Naive B cell (primary cell): ENCODE measurements at regions not wholly inside any gene's neighbourhood (a gene's known extent, or its start where the extent isn't known, plus 50 kb on each side); places are given as distances from the start of the nearest gene placed in this dataset.
A peak's percentile ranks its signal among the peaks of the same experiment; 100 is the strongest.

Experiments
- ATAC-seq, 2 donors: fragments of 150-1000 bp; cut with Tn5 transposase; 2 replicates each; pipeline ENCODE4 v1.10.0; 2021; ENCODE audit warnings: low read depth in 2 of 2, mild to moderate bottlenecking in 2 of 2, moderate library complexity in 2 of 2
- DNase-seq: peaks from one replicate; pipeline ENCODE4 v3.0.0; 2022
- H3K27ac Mint-ChIP-seq, 6 donors: one replicate each; pipeline ENCODE4 v1.8.0; 2020 to 2022; ENCODE audit warnings: mild to moderate bottlenecking in 6 of 6, mixed read lengths in 6 of 6, moderate library complexity in 5 of 6, inconsistent platforms in 2 of 6
- H3K27me3 Mint-ChIP-seq, 3 donors: one replicate each; pipeline ENCODE4 v1.8.0; 2021 to 2022; ENCODE audit warnings: mixed read lengths in 3 of 3, mild to moderate bottlenecking in 1 of 3
- H3K36me3 Mint-ChIP-seq, 2 donors: one replicate each; pipeline ENCODE4 v1.8.0; 2020 to 2022; ENCODE audit warnings: mixed read lengths in 2 of 2, inconsistent platforms in 1 of 2, mild to moderate bottlenecking in 1 of 2
- H3K4me1 Mint-ChIP-seq, 3 donors: one replicate each; pipeline ENCODE4 v1.8.0; 2020 to 2022; ENCODE audit warnings: mixed read lengths in 3 of 3, inconsistent platforms in 1 of 3, mild to moderate bottlenecking in 1 of 3, moderate library complexity in 1 of 3
- H3K4me3 Mint-ChIP-seq, 8 donors: one replicate each; pipeline ENCODE4 v1.8.0; 2020 to 2022; ENCODE audit warnings: mild to moderate bottlenecking in 8 of 8, mixed read lengths in 8 of 8, moderate library complexity in 8 of 8, inconsistent platforms in 2 of 8
- H3K9me3 Mint-ChIP-seq, 7 donors: one replicate each; pipeline ENCODE4 v1.8.0; 2020 to 2022; ENCODE audit warnings: mixed read lengths in 7 of 7, mild to moderate bottlenecking in 5 of 7, inconsistent platforms in 2 of 7, moderate library complexity in 1 of 7

- Mint-ChIP-seq H3K4me1 (peaks cover 14 to 17% (median 17%) of the 10 kb centered on the region in 3 donors), H3K36me3 (peaks cover 0 to 5% of the 10 kb centered on the region in 2 donors), H3K9me3 (peaks cover 2 to 9% (median 8%) of the 10 kb centered on the region in 7 donors), H3K27ac (peak overlapping the region in 1 of 6 donors; percentile 22), H3K27me3 (peaks cover 5 to 23% (median 16%) of the 10 kb centered on the region in 3 donors), H3K4me3 (peak overlapping the region in 1 of 8 donors; percentile 55)
- DNase-seq: no peak
- ATAC-seq: no peak
Measured at GRCh38 chr14:71317385-71318096, 410.3 kb downstream of the PCNX1 start.

GRCh38 chr14:71318097-71318459 lies 410.8 kb downstream of the PCNX1 start:
- peaks cover 5 to 18% (median 16%) of the 10 kb centered on the region in 3 donors for H3K27me3 Mint-ChIP-seq
- H3K9me3 Mint-ChIP-seq: peaks cover 2 to 7% (median 5%) of the 10 kb centered on the region in 7 donors
- ATAC-seq (no peak), DNase-seq (no peak)
- H3K36me3 Mint-ChIP-seq: peaks cover 0 to 7% of the 10 kb centered on the region in 2 donors
- no peak overlapping the region for H3K27ac Mint-ChIP-seq
- no peak overlapping the region for H3K4me3 Mint-ChIP-seq
- peaks cover 19 to 23% (median 23%) of the 10 kb centered on the region in 3 donors for H3K4me1 Mint-ChIP-seq

- ATAC-seq (no peak), DNase-seq (no peak)
- H3K4me1 Mint-ChIP-seq: peaks cover 34 to 38% (median 37%) of the 10 kb centered on the region in 3 donors
- peaks cover 5 to 8% (median 7%) of the 10 kb centered on the region in 3 donors for H3K27me3 Mint-ChIP-seq
- H3K27ac Mint-ChIP-seq: peak overlapping the region; percentile 91 to 99 (median 98)
- H3K9me3 Mint-ChIP-seq: no peaks in the 10 kb centered on the region
- peak overlapping the region; percentile 88 to 99 (median 96) for H3K4me3 Mint-ChIP-seq
- peaks cover 0 to 5% of the 10 kb centered on the region in 2 donors for H3K36me3 Mint-ChIP-seq
Measured at GRCh38 chr14:71319666-71320065, 412.4 kb downstream of the PCNX1 start.

- ATAC-seq: peak; percentile 73 to 74
- H3K9me3 Mint-ChIP-seq: no peaks in the 10 kb centered on the region
- peak; percentile 98 for DNase-seq
- H3K4me1 Mint-ChIP-seq: peaks cover 40 to 44% (median 43%) of the 10 kb centered on the region in 3 donors
- H3K4me3 Mint-ChIP-seq: peak within 1 kb of the TSS; percentile 88 to 99 (median 96)
- peaks cover under 1 to 2% (median 2%) of the 10 kb centered on the region in 3 donors for H3K27me3 Mint-ChIP-seq
- peak within 1 kb of the TSS; percentile 91 to 99 (median 98) for H3K27ac Mint-ChIP-seq
- peaks cover 0 to 5% of the 10 kb centered on the region in 2 donors for H3K36me3 Mint-ChIP-seq
Measured at GRCh38 chr14:71320107-71320733, 413.0 kb downstream of the PCNX1 start, which contains the start of gene SIPA1L1. SIPA1L1 (plus strand) TSS chr14:71320476.

GRCh38 chr14:71320734-71321573 lies 413.7 kb downstream of the PCNX1 start:
- peak overlapping the region; percentile 88 to 99 (median 96) for H3K4me3 Mint-ChIP-seq
- no peaks in the 10 kb centered on the region for H3K27me3 Mint-ChIP-seq
- peak overlapping the region; percentile 91 to 99 (median 98) for H3K27ac Mint-ChIP-seq
- H3K36me3 Mint-ChIP-seq: peaks cover 0 to 5% of the 10 kb centered on the region in 2 donors
- peak; percentile 20 to 22 for ATAC-seq
- H3K9me3 Mint-ChIP-seq: no peaks in the 10 kb centered on the region
- peak; percentile 65 for DNase-seq
- peaks cover 47 to 51% (median 50%) of the 10 kb centered on the region in 3 donors for H3K4me1 Mint-ChIP-seq

- Mint-ChIP-seq H3K4me1 (peaks cover 51 to 56% (median 55%) of the 10 kb centered on the region in 3 donors), H3K9me3 (no peaks in the 10 kb centered on the region), H3K27me3 (no peaks in the 10 kb centered on the region), H3K36me3 (peaks cover 0 to 5% of the 10 kb centered on the region in 2 donors), H3K27ac (peak overlapping the region; percentile 91 to 99 (median 96)), H3K4me3 (peak overlapping the region; percentile 83 to 98 (median 95))
- DNase-seq (no peak), ATAC-seq (no peak)
Measured at GRCh38 chr14:71321574-71322315, 414.5 kb downstream of the PCNX1 start.

- ATAC-seq: peak; percentile 13 to 19
- H3K27me3 Mint-ChIP-seq: no peaks in the 10 kb centered on the region
- no peaks in the 10 kb centered on the region for H3K9me3 Mint-ChIP-seq
- H3K4me1 Mint-ChIP-seq: peaks cover 58 to 64% (median 59%) of the 10 kb centered on the region in 3 donors
- H3K36me3 Mint-ChIP-seq: peaks cover 0 to 5% of the 10 kb centered on the region in 2 donors
- DNase-seq: peak; percentile 62
- H3K4me3 Mint-ChIP-seq: peak overlapping the region; percentile 83 to 98 (median 95)
- peak overlapping the region; percentile 62 to 99 (median 84) for H3K27ac Mint-ChIP-seq
Measured at GRCh38 chr14:71322655-71323250, 415.5 kb downstream of the PCNX1 start.

GRCh38 chr14:71324767-71325272 lies 417.6 kb downstream of the PCNX1 start:
- H3K27ac Mint-ChIP-seq: peak overlapping the region; percentile 89 to 96 (median 92)
- H3K9me3 Mint-ChIP-seq: no peaks in the 10 kb centered on the region
- peaks cover 66 to 75% (median 72%) of the 10 kb centered on the region in 3 donors for H3K4me1 Mint-ChIP-seq
- H3K27me3 Mint-ChIP-seq: no peaks in the 10 kb centered on the region
- ATAC-seq (peak; percentile 24 to 32), DNase-seq (peak; percentile 69)
- H3K4me3 Mint-ChIP-seq: peak overlapping the region; percentile 68 to 97 (median 84)
- H3K36me3 Mint-ChIP-seq: peaks cover 0 to 5% of the 10 kb centered on the region in 2 donors

- Mint-ChIP-seq H3K4me3 (peak overlapping the region in 6 of 8 donors; percentile 6 to 59 (median 41)), H3K27me3 (no peaks in the 10 kb centered on the region), H3K4me1 (peaks cover 74 to 88% (median 86%) of the 10 kb centered on the region in 3 donors), H3K27ac (peak overlapping the region in 5 of 6 donors; percentile 1 to 85 (median 56)), H3K36me3 (peaks cover 5 to 11% of the 10 kb centered on the region in 2 donors), H3K9me3 (no peaks in the 10 kb centered on the region)
- DNase-seq: no peak
- no peak for ATAC-seq
Measured at GRCh38 chr14:71327691-71328090, 420.4 kb downstream of the PCNX1 start.

GRCh38 chr14:71328183-71328582 lies 420.9 kb downstream of the PCNX1 start:
- H3K27me3 Mint-ChIP-seq: no peaks in the 10 kb centered on the region
- peaks cover 2 to 11% of the 10 kb centered on the region in 2 donors for H3K36me3 Mint-ChIP-seq
- no peaks in the 10 kb centered on the region for H3K9me3 Mint-ChIP-seq
- peak; percentile 61 for DNase-seq
- H3K4me3 Mint-ChIP-seq: peak overlapping the region in 7 of 8 donors; percentile 6 to 47 (median 42)
- H3K27ac Mint-ChIP-seq: peak overlapping the region in 5 of 6 donors; percentile 3 to 85 (median 56)
- peak; percentile 56 to 64 for ATAC-seq
- H3K4me1 Mint-ChIP-seq: peaks cover 72 to 86% (median 85%) of the 10 kb centered on the region in 3 donors

GRCh38 chr14:71328954-71329353 lies 421.7 kb downstream of the PCNX1 start:
- H3K9me3 Mint-ChIP-seq: peaks cover 0 to 5% (median 0%) of the 10 kb centered on the region in 7 donors
- peak overlapping the region in 3 of 8 donors; percentile 20 to 47 (median 23) for H3K4me3 Mint-ChIP-seq
- ATAC-seq (no peak), DNase-seq (no peak)
- H3K4me1 Mint-ChIP-seq: peaks cover 70 to 86% (median 85%) of the 10 kb centered on the region in 3 donors
- no peaks in the 10 kb centered on the region for H3K27me3 Mint-ChIP-seq
- peak overlapping the region in 1 of 6 donors; percentile 57 for H3K27ac Mint-ChIP-seq
- H3K36me3 Mint-ChIP-seq: peaks cover 7 to 11% of the 10 kb centered on the region in 2 donors

GRCh38 chr14:71331403-71331802 lies 424.1 kb downstream of the PCNX1 start:
- DNase-seq (no peak), ATAC-seq (no peak)
- Mint-ChIP-seq H3K27me3 (no peaks in the 10 kb centered on the region), H3K27ac (peak overlapping the region in 4 of 6 donors; percentile 3 to 57 (median 30)), H3K4me3 (peak overlapping the region in 3 of 8 donors; percentile 23 to 58 (median 26)), H3K9me3 (peaks cover 0 to 5% (median 0%) of the 10 kb centered on the region in 7 donors), H3K4me1 (peaks cover 63 to 85% (median 79%) of the 10 kb centered on the region in 3 donors), H3K36me3 (peaks cover 9 to 11% of the 10 kb centered on the region in 2 donors)
